Activated CD4-positive, alpha-beta T cell treated with anti-CD3 and anti-CD28 coated beads, Interleukin-10, Interleukin-2, amounts not matched to agents 100 ng/mL and 50 ng/mL, durations not matched to agents 16 hours and 8 hours (primary cell): ENCODE measurements at regions not wholly inside any gene's neighbourhood (a gene's known extent, or its start where the extent isn't known, plus 50 kb on each side); places are given as distances from the start of the nearest gene placed in this dataset.
A peak's percentile ranks its signal among the peaks of the same experiment; 100 is the strongest.

ENCODE experiments used
- DNase-seq: peaks from one replicate; pipeline ENCODE4 v3.0.0-alpha.2; 2020

DNA sequence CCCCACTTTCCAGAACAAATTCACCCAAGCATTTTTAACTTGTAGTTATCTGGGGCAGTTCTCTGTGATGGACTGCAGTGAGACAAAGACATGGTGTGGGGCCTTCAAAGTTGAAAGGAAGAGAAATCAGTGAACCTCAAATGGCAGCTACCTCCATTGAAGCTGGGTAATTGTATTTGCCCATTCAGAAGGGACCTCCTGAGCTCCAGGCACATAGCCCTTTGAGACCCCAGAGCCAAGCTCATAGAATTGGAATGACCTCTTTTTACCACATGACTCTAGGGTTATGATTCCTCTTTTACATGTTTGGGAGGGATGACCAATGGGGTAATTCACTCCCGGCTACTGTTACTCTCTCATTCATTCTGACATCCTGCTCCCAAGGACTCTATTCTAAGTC is 368.4 kb upstream of the ITGA1 start:
- no peak for DNase-seq

DNA sequence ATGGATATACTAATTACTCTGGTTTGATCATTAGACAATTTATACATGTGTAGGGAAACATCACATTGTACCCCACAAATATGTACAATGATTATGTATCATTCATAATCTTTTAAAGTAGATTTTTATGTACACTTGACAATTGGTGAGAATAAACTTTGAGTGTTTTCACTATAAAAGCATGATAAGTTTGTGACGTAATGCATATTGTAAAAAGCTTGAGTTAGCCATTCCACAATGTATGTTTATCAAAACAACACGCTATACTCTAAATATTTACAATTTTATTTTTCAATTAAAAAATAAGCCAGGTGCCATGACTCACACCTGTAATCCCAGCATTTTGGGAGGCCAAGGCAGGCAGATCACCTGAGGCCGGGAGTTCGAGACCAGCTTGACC is 360.1 kb upstream of the ITGA1 start:
- no peak for DNase-seq

DNA sequence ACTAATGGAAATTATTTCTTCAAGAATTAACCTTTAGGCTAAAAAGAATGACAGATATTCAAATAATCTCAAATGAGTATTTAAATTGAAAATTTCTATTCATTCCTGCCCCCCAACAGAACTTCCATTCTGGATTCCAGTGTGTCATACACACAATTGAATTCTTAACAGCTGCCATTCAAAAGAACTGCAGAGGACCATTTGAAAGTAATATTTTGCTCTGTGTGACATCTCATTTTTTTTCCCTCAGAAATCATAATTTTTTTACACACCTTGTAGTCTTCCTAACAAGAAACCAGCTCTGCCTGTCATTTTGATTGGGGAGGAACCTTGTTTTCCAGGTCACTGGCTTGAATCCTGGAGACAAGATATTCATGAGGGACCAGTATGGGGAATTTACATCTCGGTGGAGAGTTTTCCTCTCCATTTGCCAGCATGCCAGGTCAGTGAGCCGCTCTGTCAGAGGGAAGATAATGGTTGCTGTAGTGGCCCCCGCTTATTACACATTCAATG is 358.7 kb upstream of the ITGA1 start:
- no peak for DNase-seq

DNA sequence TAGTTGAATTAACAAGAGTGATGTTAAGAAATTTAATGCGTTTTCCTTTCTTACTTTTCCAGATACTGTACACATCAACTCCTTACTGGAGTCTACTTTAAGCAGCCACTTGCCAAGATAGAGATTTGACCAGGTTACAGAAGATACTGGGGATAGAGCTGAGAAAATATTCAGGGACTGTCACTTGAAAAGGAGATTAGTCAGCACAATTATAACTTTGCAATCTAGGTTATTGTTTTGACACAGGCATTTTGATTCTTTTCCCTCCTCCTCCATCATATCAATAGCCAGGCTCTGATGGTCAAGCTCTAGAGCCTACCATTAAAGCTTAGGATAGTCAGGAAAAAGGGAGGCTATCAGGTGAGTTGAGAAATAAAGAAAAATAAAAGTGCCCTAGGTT is 345.9 kb upstream of the ITGA1 start:
- DNase-seq, result no peak

DNA sequence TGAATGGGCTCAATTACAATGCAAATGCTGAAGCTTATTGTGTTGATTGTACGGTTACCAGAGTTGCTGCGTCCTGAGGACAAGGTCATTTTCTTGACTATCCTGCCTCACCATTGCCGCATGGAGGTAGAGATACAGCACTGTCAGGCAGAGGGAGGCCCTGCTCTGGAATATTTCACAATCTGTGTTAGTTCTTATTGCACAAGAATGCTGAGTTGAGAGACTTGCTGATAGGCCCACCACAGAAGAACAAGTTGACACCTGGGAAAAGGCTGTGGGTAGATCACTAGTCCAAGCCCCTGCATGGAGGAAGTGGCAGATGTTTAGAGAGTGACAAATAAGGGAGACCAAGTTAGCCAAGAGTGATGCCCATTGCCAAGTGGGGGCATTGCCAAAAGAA is 344.5 kb upstream of the ITGA1 start:
- no peak for DNase-seq

DNA sequence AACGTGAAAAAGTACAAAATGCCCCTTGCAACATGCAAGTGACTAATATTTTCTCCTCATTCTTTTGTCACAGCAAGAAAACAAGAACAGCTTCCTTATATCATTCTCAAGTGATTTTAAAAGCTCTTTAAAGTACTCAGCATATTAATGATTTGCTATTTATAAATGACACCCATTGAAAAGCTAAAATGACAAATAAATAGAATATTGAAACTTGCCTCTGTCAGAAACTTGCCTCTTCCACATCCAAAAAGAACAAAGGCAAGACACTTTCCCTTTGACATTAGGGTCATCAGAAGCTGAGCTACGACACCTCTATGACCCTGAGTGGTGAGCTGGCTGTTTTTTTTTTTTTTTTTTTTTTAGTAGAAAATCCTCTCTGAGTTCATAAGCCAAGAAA is 339.6 kb upstream of the ITGA1 start:
- DNase-seq, result no peak

GRCh38 chr5:52449516-52449915 is 338.2 kb upstream of the ITGA1 start:
- no peak for DNase-seq

- no peak for DNase-seq
Measured at GRCh38 chr5:52452098-52452497, 335.6 kb upstream of the ITGA1 start.

GRCh38 chr5:52453176-52453575 is 334.5 kb upstream of the ITGA1 start:
- no peak for DNase-seq

DNA sequence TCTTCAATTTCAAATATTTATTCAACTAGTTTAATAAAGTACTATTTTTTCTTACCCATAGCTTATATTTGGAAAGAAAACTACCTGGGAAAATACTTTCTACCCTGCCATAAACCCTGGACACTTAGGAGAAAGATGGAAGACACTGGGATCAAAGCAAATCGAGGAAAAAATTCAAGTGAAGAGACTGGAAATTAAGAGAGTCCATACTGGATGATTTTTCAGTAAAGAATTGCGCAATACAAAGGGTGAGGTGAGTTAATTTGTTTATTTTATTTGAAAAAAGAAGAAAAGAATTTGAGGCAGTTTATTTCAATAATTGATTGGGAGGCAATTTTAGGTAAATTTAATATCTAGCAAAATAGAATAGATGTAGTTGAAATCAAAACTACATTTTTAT is 331.8 kb upstream of the ITGA1 start:
- DNase-seq, result no peak

- no peak for DNase-seq
Measured at GRCh38 chr5:52457810-52458209, 329.9 kb upstream of the ITGA1 start.

DNA sequence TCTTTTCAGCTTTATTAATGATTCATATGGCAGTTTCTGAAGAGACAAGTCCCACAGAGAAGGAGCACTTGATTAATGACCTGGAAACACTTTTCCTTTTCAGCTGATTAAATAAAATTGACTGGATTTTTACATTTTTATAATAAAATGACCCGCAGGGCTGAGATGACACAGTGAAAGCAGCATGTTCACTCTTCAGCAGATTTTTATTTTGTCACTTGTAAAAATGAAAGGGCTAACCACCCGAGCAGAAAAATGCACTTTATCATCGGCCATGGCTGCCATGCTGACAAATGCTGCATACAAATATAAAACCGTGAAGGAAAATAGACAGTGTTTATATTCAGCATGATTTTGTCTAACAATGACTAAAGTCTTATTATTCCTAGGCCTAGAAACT is 321.6 kb upstream of the ITGA1 start:
- DNase-seq, result no peak

DNA sequence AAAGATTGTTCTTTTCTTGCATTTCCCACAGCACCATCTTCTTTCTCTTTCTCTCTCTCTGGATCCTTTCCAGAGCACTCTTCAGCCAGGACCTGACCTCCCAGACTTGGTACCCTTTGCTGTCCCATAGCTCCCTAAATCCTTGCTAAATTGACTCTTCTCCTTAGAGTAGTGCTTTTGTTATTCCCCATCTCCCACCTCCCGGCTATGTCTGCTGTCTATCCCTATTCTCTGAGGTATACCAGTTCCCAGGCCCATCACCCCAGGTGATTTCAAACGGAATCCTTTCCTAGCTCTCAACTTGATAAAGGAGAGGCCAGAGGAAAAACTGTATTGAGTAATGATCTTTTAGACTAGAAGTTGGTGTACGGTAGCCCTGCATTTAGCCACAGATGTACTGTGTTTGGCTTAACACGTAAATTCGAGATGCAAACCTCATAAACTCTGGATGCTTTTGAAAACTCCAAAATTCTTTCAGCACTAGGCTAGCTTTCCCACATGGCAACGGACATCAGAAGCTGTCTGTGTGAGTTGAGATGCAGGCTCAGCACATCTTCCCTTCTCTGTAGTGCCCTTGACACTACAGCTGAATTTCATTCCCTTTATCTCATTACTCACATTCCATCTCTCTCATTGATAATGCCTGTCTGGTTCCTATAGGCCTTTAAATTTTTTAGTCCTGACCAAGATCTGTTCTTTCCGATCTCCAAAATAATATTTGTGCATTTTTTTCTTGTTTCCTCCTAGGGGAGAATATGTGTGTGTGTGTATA is 320.8 kb upstream of the ITGA1 start:
- no peak for DNase-seq

DNA sequence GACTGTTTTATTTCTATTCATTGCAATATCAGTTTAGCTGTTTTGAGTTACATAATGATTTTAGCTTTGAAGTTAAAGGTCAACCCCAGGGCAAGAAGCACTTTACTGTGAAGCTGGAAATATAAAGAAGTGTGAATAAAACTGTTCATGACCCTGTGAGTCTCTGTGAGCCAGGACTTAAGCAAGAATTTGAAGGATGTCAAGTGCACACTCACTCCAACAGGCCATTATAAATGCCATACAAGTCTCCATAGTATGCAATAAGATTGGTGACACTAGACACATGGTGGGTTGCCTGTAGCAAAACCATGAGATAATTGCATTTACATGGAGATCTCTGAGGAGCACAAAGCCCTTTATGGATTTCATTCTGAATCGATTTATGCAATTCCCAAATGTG is 318.7 kb upstream of the ITGA1 start:
- DNase-seq, result no peak

DNA sequence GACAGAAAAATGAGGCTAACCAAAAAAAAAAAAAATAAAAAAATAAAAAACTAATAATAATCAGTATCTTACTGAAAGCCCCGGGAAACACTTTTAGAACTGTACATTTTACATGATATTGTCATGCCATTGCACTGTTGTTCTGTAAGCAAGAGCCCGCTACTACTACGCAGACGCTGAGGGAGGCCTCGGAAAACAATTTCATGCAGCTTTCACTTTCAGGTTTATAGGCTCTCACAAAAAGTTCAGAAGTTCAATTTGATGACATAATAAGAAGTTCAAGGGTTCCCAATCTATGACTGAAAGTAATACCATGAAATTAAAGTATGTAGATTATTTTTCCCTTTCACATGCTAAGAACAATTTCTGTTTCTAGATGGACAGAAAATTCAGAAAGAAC is 318.3 kb upstream of the ITGA1 start:
- peak; percentile 12 for DNase-seq

DNA sequence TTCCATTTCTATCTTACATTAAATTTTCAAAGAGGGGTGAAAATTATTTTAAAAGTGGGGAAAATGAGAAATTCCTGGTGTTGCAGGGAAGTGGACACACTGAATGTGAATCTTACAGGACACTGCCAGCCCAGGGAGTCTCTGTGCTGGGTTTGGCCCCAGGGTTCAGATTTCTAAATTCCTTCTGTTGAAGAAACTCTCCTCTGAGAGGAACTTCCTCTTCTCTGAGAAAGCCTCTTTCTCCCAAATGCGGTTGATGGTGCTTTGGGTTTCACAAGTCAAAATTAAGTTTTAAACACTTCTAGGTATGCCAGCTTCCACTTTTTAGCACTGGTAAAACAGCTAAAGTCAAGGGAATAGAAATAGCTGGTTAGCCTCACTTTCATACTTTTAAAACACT is 317.9 kb upstream of the ITGA1 start:
- no peak for DNase-seq

- no peak for DNase-seq
Measured at GRCh38 chr5:52476346-52476745, 311.4 kb upstream of the ITGA1 start.

GRCh38 chr5:52481201-52481600 is 306.5 kb upstream of the ITGA1 start:
- DNase-seq, result no peak

DNA sequence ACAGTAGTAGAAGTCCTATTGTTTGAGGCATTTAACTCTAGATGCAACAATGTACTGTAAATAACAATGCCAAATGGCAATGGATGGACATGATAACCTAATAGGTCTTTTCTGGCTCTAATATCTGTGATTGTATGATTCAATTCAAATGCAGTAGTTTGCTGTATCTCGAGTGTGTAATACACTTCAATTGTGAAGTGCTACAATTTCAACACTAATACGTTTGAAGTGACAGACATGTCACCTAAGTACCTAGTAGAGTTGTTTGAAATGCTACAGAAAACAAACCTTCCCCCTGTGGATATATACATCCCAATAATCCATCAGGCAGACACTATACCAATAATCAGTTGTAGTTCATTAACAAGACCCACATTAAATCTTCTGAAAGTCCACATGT is 305.9 kb upstream of the ITGA1 start:
- no peak for DNase-seq

DNA sequence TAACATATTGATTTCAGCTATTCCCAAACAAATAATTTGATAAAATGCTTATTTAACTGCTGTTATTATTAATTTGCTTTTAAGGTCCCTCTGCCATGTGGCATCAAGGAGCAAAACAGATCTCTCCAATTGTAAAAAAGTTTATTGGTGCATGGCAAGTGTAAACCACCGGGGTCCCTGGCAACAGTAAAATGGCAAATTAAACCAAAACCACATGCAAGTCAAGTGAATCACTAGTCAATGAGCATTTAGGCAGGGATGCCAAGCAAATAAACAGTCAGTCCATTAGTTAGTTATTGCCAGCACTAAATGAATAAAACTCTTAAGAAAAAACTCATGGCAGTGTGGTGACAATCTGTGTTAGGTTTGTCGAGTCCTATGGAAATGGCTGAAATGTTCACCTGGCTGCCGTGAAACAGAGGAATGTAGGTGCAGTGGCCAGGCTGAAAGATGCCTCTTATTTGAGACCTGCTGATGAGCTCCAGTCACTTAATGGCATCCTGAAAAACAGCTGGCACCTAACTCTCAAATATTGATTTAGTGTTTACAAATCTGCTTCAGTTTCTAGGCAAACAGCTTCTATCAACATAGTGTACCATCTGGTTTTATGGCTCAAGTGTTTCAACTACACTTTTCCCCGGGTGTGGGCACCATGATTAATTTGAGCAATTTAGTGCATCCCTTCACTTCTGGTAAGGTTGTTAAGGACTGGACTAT is 296.5 kb upstream of the ITGA1 start:
- DNase-seq, result no peak

DNA sequence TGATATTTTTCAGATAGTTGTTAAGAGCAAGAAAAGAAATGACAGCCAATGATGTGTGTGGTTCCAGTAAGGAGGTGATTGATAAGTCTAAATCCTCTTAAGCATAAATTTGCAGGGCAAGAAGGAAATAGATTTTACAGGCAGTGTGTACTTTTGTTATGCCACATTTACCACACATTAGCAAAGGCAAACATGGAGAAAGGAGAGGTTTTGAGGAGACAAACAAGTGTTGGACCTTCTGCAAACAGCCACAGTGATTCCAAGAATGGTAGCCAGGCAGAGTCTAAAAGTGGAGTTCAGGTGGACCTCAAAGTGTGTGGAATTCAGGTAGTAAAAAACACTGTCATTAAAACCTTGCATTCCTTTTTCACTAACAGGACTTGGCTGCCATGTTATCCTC is 295.9 kb upstream of the ITGA1 start:
- DNase-seq, result no peak

- DNase-seq, result no peak
Measured at GRCh38 chr5:52497133-52497693, 290.5 kb upstream of the ITGA1 start.

- DNase-seq, result no peak
Measured at GRCh38 chr5:52498607-52499006, 289.1 kb upstream of the ITGA1 start.

DNA sequence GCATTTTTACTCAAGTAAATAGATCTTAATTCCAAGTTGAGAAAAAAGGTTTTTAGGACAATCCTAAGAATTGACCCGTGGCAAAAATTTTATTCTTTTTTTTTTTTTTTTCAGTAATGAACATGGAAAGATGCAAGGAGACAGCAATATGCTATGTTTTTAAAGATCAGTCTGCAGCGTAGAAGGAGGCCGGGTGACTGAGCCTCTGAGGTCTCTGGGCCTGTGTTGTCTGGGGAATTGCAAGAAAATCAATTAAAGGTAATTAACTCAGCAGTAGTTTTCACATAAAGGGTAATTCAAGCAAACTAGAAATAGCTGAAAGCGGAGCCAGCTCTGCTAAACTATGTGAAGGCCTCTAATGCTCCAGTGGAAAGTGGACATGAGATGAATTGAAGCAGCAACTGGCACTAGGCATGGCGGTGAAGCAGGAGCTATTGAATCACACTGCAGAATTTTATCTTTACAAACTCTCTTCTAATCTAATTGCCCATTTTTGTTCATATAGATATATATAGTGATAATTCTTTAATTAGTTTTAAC is 285.2 kb upstream of the ITGA1 start:
- no peak for DNase-seq
